Endothelial cell of umbilical vein (primary cell): ENCODE measurements at regions not wholly inside any gene's neighbourhood (a gene's known extent, or its start where the extent isn't known, plus 50 kb on each side); places are given as distances from the start of the nearest gene placed in this dataset.

Experiments used
- BruUV-seq: library from RNA; stranded (reverse); fragments of 400-500 nt; replicated peaks from 2 replicates; lab custom pipeline; 2021; lab: Mats Ljungman, UMichigan
- CTCF ChIA-PET: fragments of 300-600, 350-600 bp; sonication (Branson Sonifier 250); formaldehyde crosslinking; loops from one replicate; lab custom pipeline; 2021; ENCODE audit warnings: antibody characterized with exemption, inconsistent platforms; lab: Charles Lee
- POLR2A ChIA-PET: fragments of 300-600, 350-600 bp; sonication (Branson Sonifier 250); formaldehyde crosslinking; loops from one replicate; lab custom pipeline; 2021; ENCODE audit warnings: antibody characterized with exemption, inconsistent platforms; lab: Charles Lee
- DNase-seq: peaks from one replicate; pipeline ENCODE4 v3.0.0-alpha.2; 2011; ENCODE audit warnings: low read depth, low spot score
- FAIRE-seq: peaks from 2 replicates; lab custom pipeline; 2011; peaks lifted over from hg19 to GRCh38; lab: Jason Lieb, UNC
- H2AFZ ChIP-seq: 2 replicates; pipeline ENCODE4 v1.6.0; 2012; ENCODE audit warnings: low read depth, low read length, control low read depth, inconsistent platforms
- H3K27ac ChIP-seq: 2 replicates; pipeline ENCODE4 v1.5.1; 2011; ENCODE audit warnings: low read depth, mild to moderate bottlenecking, control low read depth, low read length, moderate library complexity; ENCODE audit not compliant: insufficient read depth
- H3K27me3 ChIP-seq, 2 experiments: 2 replicates each; pipeline versions ENCODE4 v1.6.0 to v1.6.1; 2011; ENCODE audit warnings: low read length in 2 of 2, mixed read lengths in 1 of 2; ENCODE audit not compliant: control insufficient read depth in 2 of 2, insufficient read depth in 2 of 2
- H3K36me3 ChIP-seq, 2 experiments: 2 replicates in 1 of 2; 3 replicates in 1 of 2; pipeline ENCODE4 v1.5.1; 2011; ENCODE audit warnings: low read length in 2 of 2, mild to moderate bottlenecking in 1 of 2, moderate library complexity in 1 of 2; ENCODE audit not compliant: control insufficient read depth in 2 of 2, insufficient read depth in 2 of 2; ENCODE audit errors: extremely low read depth in 1 of 2
- H3K4me1 ChIP-seq: 3 replicates; pipeline ENCODE4 v1.5.1; 2011; ENCODE audit warnings: mild to moderate bottlenecking, low read length; ENCODE audit not compliant: control insufficient read depth, insufficient read depth; ENCODE audit errors: extremely low read depth
- H3K4me2 ChIP-seq: 2 replicates; pipeline ENCODE4 v1.6.1; 2011; ENCODE audit warnings: low read length, control low read depth, mixed read lengths; ENCODE audit not compliant: insufficient read depth
- H3K4me3 ChIP-seq, 3 experiments: fragments of 200-600 bp in 1 of 3; sonication (generic), shearing (Covaris generic) in 1 of 3; replicated peaks in 1 of 3; 2 replicates each; pipeline ENCODE4 v1.5.1; 2011 to 2016; ENCODE audit warnings: control low read depth in 3 of 3, low read length in 3 of 3, mild to moderate bottlenecking in 2 of 3, inconsistent platforms in 1 of 3, low read depth in 1 of 3, moderate library complexity in 1 of 3; ENCODE audit not compliant: insufficient read depth in 1 of 3
- H3K79me2 ChIP-seq: 2 replicates; pipeline ENCODE4 v1.6.0; 2012; ENCODE audit warnings: low read length, inconsistent platforms; ENCODE audit not compliant: control insufficient read depth, insufficient read depth
- H3K9ac ChIP-seq: replicated peaks from 2 replicates; pipeline ENCODE3; 2011; ENCODE audit warnings: low read length, control low read depth; ENCODE audit not compliant: insufficient read depth; ENCODE audit errors: extremely low read depth
- H3K9me1 ChIP-seq: replicated peaks from 3 replicates; pipeline ENCODE4 v1.6.0; 2011; ENCODE audit warnings: mild to moderate bottlenecking, low read length; ENCODE audit not compliant: control insufficient read depth, insufficient read depth; ENCODE audit errors: extremely low read depth
- H3K9me3 ChIP-seq: replicated peaks from 2 replicates; pipeline ENCODE4 v1.5.1; 2012; ENCODE audit warnings: low read length, inconsistent platforms; ENCODE audit not compliant: control insufficient read depth, insufficient read depth
- H4K20me1 ChIP-seq: replicated peaks from 2 replicates; pipeline ENCODE3; 2011; ENCODE audit warnings: mild to moderate bottlenecking, low read length; ENCODE audit not compliant: control insufficient read depth, insufficient read depth; ENCODE audit errors: extremely low read depth
- EZH2 ChIP-seq: IDR thresholded peaks from 2 replicates; pipeline ENCODE4 v1.6.1; 2012; ENCODE audit warnings: borderline replicate concordance, low read depth, mild to moderate bottlenecking, moderate library complexity, low read length, inconsistent platforms; ENCODE audit not compliant: severe bottlenecking
- FOS ChIP-seq: IDR thresholded peaks from 2 replicates; pipeline ENCODE4 v1.6.1; 2011; ENCODE audit warnings: mild to moderate bottlenecking, low read length, moderate library complexity, borderline replicate concordance; ENCODE audit not compliant: insufficient read depth
- GATA2 ChIP-seq: IDR thresholded peaks from 2 replicates; pipeline ENCODE4 v1.7.0; 2011; ENCODE audit warnings: low read depth, mild to moderate bottlenecking, moderate library complexity, mixed read lengths, low read length; ENCODE audit not compliant: insufficient read length, insufficient read depth
- JUN ChIP-seq: IDR thresholded peaks from 2 replicates; pipeline ENCODE4 v1.6.1; 2011; ENCODE audit warnings: borderline replicate concordance, low read depth; ENCODE audit not compliant: insufficient read length, insufficient read depth
- MYC ChIP-seq: IDR thresholded peaks from one replicate; pipeline ENCODE4 v1.6.1; 2011; ENCODE audit warnings: mild to moderate bottlenecking, low read depth, low read length
- POLR2A ChIP-seq: IDR thresholded peaks from 2 replicates; pipeline ENCODE4 v1.6.1; 2012; ENCODE audit warnings: low read depth, mild to moderate bottlenecking, control low read depth, low read length
- POLR2AphosphoS5 ChIP-seq: IDR thresholded peaks from 2 replicates; pipeline ENCODE4 v1.6.1; 2012; ENCODE audit warnings: low read depth, mild to moderate bottlenecking, control low read depth, low read length, moderate library complexity; ENCODE audit not compliant: insufficient read depth
- dilution Hi-C: fragments of 300-500 bp; cut with MboI; formaldehyde crosslinking; loops from one replicate; pipeline ENCODE4 v1.15.0; 2019; ENCODE audit warnings: low sequenced_read_pairs; ENCODE audit not compliant: extremely low pct_ligation_motif_present
- intact Hi-C: fragments of 100-400 bp; cut with micrococcal nuclease; formaldehyde crosslinking; loops from one replicate; pipeline ENCODE4 v1.10.0; 2022
- TF ChIP-seq, protein P1 (sequence below): IDR thresholded peaks from 2 replicates; pipeline ENCODE4 v1.6.1; 2011; ENCODE audit not compliant: insufficient read depth, insufficient read length
- TF ChIP-seq, protein P2 (sequence below), 2 donors: IDR thresholded peaks; 1 replicate in 1 of 2; 2 replicates in 1 of 2; pipeline ENCODE4 v1.5.1; 2011; ENCODE audit warnings: low read length in 2 of 2, mild to moderate bottlenecking in 2 of 2, moderate library complexity in 2 of 2, control low read depth in 1 of 2, inconsistent platforms in 1 of 2, low read depth in 1 of 2; ENCODE audit not compliant: insufficient read depth in 1 of 2; ENCODE audit errors: extremely low read depth in 1 of 2

DNA sequence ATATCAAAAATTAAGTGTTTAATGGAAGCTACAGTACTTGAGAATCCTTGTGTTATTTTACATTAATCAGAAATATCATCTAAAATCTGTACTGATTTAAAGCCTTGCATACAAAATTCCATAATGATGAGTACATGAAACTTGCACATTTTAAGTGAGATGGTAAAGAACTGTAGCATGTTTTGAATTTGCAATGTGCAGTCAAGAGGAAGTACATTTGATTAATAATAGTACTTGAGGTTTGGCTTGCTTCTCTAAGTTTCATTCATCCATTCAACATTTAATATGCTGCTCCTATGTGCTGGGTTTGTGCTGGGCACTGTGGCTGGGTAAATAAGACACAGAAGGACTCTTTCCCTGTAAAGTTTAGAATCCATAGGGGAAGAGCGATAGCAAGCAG, 332.3 kb downstream of the CNTN3 start:
- Histone ChIP-seq H3K36me3 (no peaks in the 10 kb centered on the region), H3K4me2 (no peak overlapping the region), H3K4me1 (no peaks in the 10 kb centered on the region), H2AFZ (no peak overlapping the region), H3K27ac (no peak overlapping the region), H4K20me1 (no peaks in the 10 kb centered on the region), H3K9me3 (peaks cover 8% of the 10 kb centered on the region), H3K79me2 (no peaks in the 10 kb centered on the region), H3K27me3 (no peaks in the 10 kb centered on the region), H3K9ac (no peak overlapping the region), H3K4me3 (no peak overlapping the region), H3K9me1 (no peaks in the 10 kb centered on the region)
- DNase-seq (no peak), FAIRE-seq (no peak)
- dilution Hi-C loops (no loop called here), intact Hi-C loops (no loop called here)
- ChIA-PET POLR2A (no interaction called here), CTCF (no interaction called here)
- no TSS peak for BruUV-seq
- TF ChIP-seq FOS, result no peak
- no peak for TF ChIP-seq GATA2
- no peak for TF ChIP-seq POLR2A
- no peak for TF ChIP-seq JUN
- no peak for TF ChIP-seq MYC
- TF ChIP-seq, protein P1, sequence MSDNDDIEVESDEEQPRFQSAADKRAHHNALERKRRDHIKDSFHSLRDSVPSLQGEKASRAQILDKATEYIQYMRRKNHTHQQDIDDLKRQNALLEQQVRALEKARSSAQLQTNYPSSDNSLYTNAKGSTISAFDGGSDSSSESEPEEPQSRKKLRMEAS, result no peak
- TF ChIP-seq, protein P2, sequence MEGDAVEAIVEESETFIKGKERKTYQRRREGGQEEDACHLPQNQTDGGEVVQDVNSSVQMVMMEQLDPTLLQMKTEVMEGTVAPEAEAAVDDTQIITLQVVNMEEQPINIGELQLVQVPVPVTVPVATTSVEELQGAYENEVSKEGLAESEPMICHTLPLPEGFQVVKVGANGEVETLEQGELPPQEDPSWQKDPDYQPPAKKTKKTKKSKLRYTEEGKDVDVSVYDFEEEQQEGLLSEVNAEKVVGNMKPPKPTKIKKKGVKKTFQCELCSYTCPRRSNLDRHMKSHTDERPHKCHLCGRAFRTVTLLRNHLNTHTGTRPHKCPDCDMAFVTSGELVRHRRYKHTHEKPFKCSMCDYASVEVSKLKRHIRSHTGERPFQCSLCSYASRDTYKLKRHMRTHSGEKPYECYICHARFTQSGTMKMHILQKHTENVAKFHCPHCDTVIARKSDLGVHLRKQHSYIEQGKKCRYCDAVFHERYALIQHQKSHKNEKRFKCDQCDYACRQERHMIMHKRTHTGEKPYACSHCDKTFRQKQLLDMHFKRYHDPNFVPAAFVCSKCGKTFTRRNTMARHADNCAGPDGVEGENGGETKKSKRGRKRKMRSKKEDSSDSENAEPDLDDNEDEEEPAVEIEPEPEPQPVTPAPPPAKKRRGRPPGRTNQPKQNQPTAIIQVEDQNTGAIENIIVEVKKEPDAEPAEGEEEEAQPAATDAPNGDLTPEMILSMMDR (IDR thresholded peaks at IDR 0.05; ENCODE audit: extremely low read depth in 1 of 2, insufficient read depth in 1 of 2, low read depth in 1 of 2, low read length in 2 of 2), result no peak
- TF ChIP-seq POLR2AphosphoS5, result no peak
- TF ChIP-seq EZH2, result no peak
